NCI-H1417 treated with DMSO at 0.1 percent for 48 hours (cell line): ENCODE measurements at regions not wholly inside any gene's neighbourhood (a gene's known extent, or its start where the extent isn't known, plus 50 kb on each side); places are given as distances from the start of the nearest gene placed in this dataset.

Experiments
- DNase-seq: peaks from one replicate; lab custom pipeline; 2025; lab: John Stamatoyannopoulos, UW

DNA sequence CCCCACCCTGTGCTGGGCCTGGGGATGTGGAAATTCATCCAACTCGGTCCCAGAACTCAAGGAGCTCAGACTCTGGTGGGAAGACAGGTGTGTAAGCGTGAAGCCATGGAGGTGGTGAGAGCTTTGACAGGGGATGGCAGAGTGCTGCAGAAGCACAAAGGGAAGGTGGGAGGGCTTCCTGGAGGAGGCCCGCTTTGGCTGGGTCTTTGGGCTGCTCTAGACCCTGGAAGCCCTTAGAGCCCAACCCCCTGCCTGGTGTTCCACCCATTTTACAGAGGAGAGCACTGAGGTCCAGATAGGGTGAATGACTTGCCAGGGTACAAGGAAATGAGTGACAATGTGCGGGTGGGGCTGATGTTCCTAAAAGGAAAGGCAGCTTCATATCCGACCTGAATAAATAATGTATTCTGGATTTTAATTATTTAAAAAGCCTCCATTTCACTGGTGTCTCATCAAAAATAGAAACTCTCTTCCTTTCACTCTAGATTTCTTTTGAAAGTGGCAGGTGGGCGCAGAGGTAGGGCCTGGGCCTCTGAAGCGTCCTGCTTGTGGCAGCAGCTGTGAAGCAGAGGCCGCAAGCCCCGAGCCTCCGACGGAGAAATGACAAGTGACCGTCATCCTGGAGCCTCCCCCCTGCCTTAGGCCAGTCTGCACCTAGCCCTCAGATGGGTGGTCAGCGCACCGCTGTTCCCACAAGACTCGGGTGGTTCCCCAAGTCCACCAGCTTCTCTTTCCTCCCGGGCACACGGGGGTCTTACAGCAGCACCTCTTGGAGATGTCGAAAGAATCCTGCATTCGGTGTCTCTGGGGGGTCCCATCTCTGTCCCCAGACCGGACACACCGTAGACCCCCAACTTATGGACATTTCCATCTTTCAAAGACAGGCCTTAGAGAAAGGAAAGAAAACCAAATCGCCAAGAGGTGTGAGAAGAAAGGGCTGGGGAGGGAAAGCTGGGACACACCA, 71.0 kb upstream of the TAF1B start:
- no peak for DNase-seq

DNA sequence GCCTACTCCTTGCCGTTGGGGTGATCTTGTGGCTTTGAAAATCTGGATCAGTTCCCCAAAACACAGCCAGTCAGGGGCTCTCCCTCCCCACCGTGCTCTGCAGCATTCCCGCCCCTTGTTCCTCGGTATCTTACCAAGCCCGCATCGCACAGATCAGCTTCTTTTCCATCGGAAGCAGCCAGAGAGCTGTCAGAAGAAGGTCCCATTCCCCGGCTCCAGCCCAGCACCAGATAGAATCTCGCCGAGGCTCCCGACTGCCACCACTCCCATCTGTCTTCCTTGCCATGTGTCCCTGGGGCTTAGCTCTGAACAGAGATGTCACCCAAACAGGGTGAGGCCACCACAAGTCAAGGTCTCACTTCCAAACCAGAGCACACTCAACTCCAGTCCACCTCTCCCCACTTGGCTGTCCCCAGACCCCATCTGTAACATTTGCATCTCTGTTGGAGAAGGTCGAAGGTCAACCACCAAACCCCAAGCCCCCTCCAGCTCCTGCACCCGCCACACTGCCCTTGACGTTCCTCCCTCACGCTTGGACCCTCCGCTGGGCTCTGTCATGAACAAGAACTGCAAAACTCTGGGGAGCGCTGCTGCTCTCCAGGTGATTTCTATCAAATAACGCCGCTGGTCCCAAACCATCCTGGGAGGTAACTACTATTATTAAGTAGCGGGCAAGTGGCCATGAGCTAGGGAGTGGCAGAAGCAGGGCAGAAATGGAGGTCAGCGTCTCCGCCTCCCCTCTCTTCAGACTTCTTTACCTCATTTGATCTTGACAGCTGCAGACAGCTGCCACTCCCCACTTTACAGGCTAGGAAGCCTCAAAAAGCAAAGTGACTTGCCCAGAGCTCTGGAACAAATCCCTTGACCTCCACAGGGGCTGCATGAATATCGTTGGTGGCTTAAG, 70.0 kb upstream of the TAF1B start:
- DNase-seq, result no peak

DNA sequence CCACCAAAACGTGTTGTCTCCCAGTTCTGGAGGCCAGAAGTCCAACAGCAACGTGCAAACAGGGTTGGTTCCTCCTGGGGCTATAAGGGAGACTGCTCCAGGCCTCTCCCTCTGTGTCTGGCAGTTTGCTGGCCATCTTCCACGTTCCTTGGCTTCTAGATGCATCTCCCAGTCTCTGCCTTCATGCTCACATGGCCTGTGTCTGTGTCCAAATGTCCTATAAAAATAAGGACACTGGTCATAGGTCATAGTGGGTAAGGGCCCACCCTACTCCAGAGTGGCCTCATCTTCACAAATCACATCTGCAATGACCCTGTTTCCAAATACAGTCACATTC, 69.4 kb upstream of the TAF1B start:
- DNase-seq, result no peak

DNA sequence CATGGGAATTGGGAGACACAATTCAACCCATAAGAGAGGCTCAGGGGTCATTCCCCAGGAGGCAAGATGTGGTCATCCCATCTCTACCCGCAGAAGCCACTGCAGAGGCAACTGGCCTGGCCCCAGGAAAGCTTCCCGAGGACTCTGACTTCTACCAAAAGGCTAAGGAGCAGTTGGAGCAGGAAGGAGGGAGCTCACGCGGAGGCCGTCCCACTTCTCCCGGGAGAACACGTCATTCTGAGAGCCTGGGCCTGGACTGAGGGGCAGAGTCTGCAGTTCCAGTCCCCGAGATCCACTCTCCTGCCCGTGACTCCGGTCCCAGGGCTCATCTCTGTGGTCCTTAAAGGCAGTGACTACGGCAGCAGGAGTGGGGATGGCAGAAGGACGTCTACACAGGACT, 69.0 kb upstream of the TAF1B start:
- no peak for DNase-seq

DNA sequence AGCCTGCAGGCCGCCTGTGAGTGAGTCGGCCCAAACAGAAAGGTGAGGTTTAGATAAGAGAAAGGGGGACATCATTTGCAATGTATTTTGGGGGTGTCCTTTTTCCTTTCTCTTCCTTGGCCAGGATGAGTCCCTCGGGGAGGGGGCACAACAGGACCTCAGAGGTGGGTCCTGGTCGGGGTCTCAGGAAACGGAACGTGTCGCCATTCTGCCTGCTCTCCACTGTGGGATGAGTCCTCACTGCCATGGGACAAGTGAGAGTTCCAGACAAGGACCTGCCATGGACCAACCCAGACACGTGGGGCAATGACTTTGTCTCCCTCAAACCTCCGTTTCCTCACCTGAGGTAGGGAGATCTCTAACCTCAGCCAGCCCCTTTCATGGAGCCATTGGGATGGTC, 67.9 kb upstream of the TAF1B start:
- no peak for DNase-seq

DNA sequence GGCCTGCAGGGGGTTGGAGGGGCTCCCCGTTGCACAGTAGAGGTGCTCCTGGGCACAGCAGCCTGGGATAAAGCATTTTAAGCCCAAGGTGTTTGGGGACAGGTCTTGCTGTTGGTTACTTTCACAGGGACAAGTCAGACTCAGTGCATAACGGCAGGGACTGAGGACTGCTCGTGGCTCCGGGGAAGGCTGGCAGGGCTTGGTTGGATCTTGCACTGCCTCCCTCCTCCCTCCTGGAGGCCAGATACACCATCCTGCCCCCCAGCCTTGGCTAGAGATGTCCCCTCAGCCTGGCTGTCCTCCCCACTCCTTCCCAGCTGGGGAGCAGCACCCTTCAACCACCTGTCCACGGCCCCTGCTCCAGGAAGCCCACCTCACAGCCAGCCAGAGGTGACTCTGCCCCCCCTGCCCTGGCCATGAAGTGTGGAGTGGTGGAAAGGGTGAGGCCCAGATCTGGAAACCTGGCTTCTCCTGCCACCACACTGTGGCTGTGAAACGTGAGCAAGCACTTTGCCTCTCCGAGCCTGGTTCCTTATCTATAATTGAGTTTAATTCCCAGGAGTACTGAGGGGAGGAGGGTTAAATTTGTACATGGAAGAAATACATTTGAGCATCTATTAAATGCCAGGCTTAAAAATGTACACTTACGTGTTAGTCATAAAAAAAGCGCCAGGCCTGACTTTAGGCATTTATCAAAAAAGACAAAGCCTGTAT, 67.1 kb upstream of the TAF1B start:
- no peak for DNase-seq

DNA sequence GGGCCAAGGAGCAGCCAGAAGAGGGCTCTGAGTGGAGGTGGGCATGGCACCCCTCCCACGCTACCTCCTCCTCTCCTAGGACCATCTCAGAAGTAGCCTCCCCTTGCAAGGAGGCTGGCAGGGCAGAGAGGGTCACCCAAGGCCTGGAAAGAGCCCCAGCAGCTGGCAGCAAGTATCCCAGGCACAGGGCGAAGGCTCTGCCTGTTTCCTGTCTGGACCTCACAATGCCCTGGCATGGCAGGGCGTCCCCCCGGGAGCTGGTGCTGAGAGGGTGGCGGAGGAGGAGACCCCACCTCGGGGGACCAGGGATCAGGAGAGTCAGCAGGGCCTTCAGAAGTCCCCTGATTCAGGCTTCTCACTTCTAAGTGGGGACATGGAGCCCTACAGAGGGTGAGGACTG, 66.2 kb upstream of the TAF1B start:
- DNase-seq, result no peak

DNA sequence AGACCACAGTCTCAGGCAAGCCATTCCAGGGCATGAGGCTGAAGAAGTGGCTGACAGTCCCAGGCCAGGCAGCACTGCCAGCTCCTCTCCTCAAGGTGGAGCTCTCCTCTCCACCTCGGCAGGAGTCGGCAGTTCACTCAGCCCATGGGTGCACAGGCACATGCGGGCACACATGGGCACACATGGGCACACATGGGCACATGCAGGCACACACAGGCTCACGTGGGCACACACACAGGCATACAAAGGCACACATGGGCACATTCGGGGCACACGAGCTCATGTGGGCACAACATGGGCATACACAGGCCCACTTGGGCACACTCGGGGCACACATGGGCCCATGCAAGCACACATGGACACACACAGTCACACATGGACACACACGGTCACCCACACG, 65.3 kb upstream of the TAF1B start:
- DNase-seq, result no peak

DNA sequence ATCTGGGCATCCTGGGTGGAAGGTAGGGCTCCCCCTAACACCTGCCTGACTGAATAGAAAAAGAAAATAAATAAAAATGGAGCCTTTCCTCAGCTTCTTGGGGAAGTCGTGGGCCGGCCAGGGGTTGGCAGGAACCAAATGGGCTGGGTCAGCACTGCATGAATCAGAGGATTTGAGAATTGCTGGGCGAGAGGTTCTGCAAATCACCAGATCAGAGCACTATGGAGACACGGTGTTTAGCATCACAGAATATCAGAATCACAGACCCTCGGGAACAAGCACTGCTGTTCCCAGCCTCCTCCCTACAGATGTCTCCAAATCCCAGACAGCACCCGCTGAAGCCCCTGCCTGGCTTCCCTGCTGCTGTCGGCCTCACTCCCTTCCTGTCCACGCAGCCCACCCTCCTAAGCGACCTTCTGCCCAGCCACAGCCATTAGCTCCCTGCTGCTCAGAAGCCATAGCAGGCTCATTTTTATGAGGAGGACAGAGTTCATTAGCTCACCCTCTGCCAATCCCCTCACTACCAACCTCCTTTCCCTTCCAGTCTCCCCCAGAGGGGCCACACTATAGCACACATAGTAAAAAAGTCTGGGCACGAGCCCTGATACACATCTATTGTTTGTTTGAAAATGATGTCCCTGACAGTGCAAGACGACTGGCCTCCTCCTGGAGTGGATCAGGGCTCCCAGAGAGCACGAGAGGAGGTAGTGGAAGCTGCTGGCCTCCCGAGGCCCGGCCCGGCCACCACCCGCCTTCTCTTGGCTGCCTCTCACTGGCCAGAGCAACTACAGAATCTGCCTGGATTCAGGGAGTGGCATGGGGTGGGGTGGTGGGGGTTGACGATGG, 64.6 kb upstream of the TAF1B start:
- no peak for DNase-seq

DNA sequence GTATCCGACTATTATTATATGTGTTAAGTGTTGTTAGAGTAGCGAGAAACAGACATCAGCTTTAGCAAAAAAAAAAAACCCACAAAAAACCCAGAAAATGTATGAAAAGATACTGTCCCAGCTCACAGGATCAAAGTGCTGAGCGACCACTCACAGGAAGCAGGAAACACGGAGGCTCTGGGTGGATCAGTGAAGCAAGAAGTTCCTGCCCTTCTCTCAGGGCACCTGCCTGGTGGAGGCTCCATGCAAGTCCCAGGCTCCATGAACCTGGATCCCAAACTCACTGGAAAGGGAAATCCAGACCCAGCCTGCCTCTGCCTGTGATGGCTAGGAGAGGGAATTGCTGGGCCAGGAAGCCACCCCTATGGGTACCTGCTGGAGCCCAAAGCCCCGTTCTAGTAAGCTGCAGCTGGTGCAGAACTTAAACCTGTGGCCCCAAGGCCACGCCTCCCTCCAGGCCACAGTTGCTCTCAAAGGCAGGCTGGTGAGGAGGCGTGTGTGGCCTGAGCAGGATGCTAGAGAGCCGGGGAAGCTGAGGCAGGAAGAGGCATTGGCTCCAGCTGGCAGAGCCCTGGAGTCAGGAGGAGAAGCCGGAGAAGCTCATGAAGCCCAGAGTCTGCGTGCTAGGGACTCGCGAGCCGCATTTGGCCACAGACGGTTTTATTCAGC, 63.5 kb upstream of the TAF1B start:
- DNase-seq, result no peak

DNA sequence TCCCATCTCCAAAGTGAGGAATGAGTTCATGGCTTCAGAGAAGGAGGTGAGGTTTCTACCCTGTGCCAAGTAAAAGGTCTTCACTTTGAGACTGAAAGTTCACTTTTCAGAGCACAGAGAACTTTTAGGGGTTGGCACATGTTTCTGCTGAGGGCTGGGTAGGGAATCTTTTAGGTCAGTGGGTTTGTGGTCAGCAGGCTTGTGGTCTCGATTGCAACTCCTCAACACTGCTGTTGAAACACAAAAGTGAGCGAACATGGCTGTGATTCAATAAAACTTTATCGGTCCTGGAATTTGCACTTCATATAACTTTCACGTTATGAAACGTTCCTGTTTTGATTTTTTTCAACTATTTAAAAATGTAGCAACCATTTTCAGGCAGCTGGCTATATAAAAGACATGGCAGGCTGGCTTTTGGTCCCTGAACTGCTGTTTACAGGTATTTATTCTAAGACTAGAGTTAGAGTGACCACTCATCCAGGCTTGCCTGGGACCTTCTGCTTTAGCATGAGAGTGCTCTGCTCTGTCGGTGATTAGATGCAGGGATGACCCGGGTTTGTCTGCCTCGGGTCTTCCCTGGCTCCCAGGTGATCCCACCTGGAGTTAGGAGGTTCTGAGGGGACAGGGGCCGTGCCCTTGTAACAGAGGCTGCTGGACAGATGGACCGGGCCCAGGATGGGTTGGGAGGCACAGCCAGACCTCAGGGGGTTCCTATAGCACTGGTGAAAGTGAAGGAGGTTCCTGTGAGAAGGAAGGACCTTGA, 62.7 kb upstream of the TAF1B start:
- DNase-seq, result no peak

DNA sequence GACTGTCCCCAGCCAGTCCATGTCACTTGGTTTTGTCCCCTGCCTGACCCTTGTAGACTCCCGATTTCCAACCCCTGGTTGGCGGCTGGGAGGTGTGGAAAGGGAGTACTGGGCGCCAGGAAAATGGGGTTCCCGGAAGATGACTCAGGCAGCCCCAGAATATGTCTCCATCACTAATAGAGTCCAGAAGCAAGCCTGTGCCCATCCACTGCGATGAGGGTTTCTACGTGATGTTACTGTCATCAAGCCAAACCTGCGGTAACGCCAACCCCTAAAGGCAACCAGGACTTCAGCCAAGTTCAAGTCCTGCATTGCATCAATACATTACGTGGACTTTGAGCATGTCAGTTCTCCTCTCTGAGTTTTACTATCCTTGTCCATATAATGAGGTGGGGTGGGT, 62.0 kb upstream of the TAF1B start:
- no peak for DNase-seq

DNA sequence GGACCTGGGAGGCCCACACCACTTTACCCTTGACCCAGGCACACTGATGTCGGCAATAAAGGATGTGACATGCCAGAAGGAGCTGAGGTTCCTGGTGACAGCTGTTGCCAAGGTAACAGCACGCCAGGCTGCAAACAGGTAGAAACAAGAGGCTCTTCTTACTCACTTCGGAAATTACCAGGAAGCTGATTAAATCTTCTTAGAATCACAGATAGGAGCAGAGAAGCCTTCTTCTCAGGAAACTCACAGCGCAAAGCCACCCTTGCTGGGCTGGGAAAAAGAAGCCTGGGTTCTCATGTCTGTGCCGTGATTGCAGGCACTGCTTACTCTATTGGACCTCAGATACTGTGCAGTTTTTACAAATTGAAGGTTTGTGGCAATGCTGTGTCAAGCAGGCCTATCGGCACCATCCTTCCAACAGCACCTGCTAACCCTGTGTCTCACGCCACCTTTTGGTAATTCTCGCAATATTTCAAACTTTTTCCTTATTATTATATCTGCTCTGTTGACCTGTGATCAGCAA, 61.0 kb upstream of the TAF1B start:
- DNase-seq, result peak; percentile 39

DNA sequence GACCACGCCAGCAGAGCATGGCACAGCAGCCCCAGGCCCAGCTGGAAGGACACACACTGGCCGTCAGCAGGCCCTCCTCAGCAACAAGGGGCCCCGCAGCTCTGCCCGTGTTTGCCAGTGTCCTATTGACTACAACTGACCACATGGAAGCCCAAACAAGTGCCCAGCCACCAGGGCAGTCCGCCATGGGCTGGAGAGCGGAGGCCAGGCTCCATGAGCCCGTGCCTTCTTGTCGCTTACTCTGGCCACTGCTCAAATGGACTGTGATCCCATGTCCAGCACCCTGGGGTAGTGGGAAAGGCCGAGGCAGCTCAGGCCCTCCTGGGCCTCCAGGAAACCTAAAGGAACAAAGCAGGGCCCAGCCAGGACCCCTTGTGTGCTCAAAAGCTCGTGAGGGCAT, 53.9 kb upstream of the TAF1B start:
- no peak for DNase-seq

DNA sequence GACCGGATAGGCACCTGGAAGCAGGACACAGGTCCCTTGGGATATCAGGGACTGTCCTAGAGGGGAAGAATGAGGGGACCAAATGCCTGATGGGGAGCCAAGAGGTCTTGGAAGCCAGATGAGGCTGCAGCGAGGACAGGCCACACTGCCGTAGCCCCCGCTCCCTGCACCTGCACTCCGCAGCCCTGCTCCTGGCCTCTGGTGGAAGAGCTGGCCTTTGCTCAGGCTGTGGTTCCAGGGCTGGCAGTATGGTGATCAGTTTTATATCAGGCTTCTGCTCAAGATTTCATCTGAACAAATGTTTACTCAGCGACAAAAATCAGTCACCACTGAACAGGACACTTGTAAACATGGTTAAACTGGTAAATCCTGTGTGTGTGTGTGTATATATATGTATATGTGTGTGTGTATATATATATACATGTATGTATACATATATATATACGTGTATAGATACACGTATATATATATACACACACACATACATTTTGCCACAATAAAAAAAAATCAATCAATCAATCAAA, 52.5 kb upstream of the TAF1B start:
- DNase-seq, result no peak

DNA sequence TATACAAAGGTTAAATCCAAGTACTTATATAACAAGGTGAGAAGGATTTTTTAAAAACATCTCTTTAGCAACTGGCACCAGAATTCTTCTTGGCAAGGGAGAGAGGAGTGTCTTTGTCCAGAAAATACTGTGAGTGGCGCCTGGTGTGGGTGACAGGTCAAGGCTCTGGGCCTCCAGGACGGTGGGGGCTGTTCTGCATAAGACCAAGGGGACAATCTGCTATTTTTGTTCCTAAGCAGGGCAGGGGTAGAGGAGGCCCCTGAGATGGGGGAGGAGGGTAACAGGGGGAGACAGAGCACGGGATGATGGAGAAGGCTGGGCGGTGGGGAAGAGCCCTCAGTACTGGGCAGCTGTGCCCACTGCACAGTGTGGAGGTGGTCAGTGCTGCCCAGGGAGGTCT, 51.6 kb upstream of the TAF1B start:
- no peak for DNase-seq

DNA sequence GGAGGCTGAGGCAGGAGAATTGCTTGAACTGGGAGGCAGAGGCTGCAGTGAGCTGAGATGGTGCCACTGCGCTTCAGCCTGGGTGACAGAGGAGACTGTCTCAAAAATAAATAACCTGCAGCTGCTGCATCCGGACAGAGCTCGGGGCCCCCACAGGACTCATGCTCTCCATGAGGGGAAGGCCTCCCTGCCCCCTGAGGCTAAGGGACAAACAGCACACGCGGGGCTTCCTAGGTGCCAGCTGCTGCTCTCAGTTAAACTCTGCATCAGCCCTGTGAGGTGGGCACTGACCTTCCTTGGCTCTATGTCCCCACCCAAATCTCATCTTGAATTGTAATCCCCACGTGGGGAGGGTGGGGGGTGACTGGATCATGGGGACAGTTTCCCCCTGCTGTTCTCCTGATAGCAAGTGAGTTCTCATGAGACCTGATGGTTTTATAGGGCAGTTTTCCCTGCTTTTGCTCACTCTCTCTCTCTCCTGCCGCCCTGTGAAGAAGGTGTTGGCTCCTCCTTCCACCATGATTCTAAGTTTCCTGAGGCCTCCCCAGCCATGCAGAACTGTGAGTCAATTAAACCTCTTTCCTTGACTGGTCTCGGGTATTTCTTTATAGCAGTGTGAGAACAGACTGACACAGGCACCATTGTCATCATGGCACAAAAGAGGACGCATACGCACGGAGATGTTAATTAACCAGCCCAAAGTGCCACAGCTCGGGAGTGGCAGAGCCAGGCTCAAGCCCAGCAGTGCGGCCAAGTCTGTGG, 49.9 kb upstream of the TAF1B start:
- DNase-seq, result no peak
